GM23338 (cell line): ENCODE measurements at regions not wholly inside any gene's neighbourhood (a gene's known extent, or its start where the extent isn't known, plus 50 kb on each side); places are given as distances from the start of the nearest gene placed in this dataset.

ENCODE experiments used
- ATAC-seq: fragments of 200-7000 bp; cut with Tn5 transposase; 3 replicates; pipeline ENCODE4 v1.9.1; 2020
- DNase-seq: peaks from one replicate; pipeline ENCODE4 v3.0.0-alpha.2; 2015; ENCODE audit warnings: low spot score
- H2AFZ ChIP-seq: fragments of 200-600 bp; sonication (generic); 2 replicates; pipeline ENCODE4 v1.8.0; 2016; ENCODE audit warnings: antibody characterized with exemption, mild to moderate bottlenecking, moderate library complexity
- H3F3A ChIP-seq: fragments of 200-600 bp; sonication (generic); replicated peaks from 2 replicates; pipeline ENCODE4 v1.8.0; 2017; ENCODE audit warnings: antibody characterized with exemption, mixed run types, low read depth
- H3K27ac ChIP-seq: fragments of 200-600 bp; sonication (generic); 2 replicates; pipeline ENCODE4 v1.6.1; 2016; ENCODE audit warnings: low read depth
- H3K27me3 ChIP-seq: fragments of 200-600 bp; sonication (generic); 2 replicates; pipeline ENCODE4 v1.8.0; 2016; ENCODE audit warnings: mild to moderate bottlenecking, mixed run types, moderate library complexity; ENCODE audit not compliant: insufficient read depth
- H3K36me3 ChIP-seq: fragments of 200-600 bp; sonication (generic); 2 replicates; pipeline ENCODE4 v1.8.0; 2016; ENCODE audit warnings: mild to moderate bottlenecking; ENCODE audit not compliant: insufficient read depth
- H3K4me1 ChIP-seq: fragments of 200-600 bp; sonication (generic); 2 replicates; pipeline ENCODE4 v1.8.0; 2016; ENCODE audit warnings: mild to moderate bottlenecking, moderate library complexity; ENCODE audit not compliant: insufficient read depth
- H3K4me2 ChIP-seq: fragments of 200-600 bp; sonication (generic); 2 replicates; pipeline ENCODE4 v1.7.1; 2017; ENCODE audit warnings: mixed run types
- H3K4me3 ChIP-seq: fragments of 200-600 bp; sonication (generic); 2 replicates; pipeline ENCODE4 v1.6.1; 2016; ENCODE audit warnings: mixed run types
- H3K79me2 ChIP-seq: fragments of 200-600 bp; sonication (generic); replicated peaks from 2 replicates; pipeline ENCODE4 v1.8.0; 2017; ENCODE audit warnings: mild to moderate bottlenecking; ENCODE audit not compliant: insufficient read depth
- H3K9me2 ChIP-seq: fragments of 200-600 bp; sonication (generic); 2 replicates; pipeline ENCODE4 v1.8.0; 2017; ENCODE audit not compliant: insufficient read depth
- H4K20me1 ChIP-seq: fragments of 200-600 bp; sonication (generic); replicated peaks from 2 replicates; pipeline ENCODE4 v1.8.0; 2017; ENCODE audit warnings: mild to moderate bottlenecking; ENCODE audit not compliant: insufficient read depth
- H3K27ac Mint-ChIP-seq: 2 replicates; pipeline ENCODE4 v1.8.0; 2020; ENCODE audit warnings: inconsistent platforms, mild to moderate bottlenecking, moderate library complexity, mixed read lengths
- H3K27me3 Mint-ChIP-seq: 3 replicates; pipeline ENCODE4 v1.8.0; 2022; ENCODE audit warnings: low read depth, mild to moderate bottlenecking, moderate library complexity, mixed read lengths, inconsistent platforms; ENCODE audit not compliant: insufficient read depth, poor library complexity
- H3K36me3 Mint-ChIP-seq: 3 replicates; pipeline ENCODE4 v1.8.0; 2021; ENCODE audit warnings: low read depth, mild to moderate bottlenecking, inconsistent platforms, moderate library complexity, mixed read lengths
- H3K4me1 Mint-ChIP-seq: 3 replicates; pipeline ENCODE4 v1.8.0; 2020; ENCODE audit warnings: mild to moderate bottlenecking, inconsistent platforms, mixed read lengths
- H3K4me3 Mint-ChIP-seq: 3 replicates; pipeline ENCODE4 v1.8.0; 2021; ENCODE audit warnings: moderate library complexity, mild to moderate bottlenecking, inconsistent platforms, mixed read lengths
- H3K9me3 Mint-ChIP-seq: 3 replicates; pipeline ENCODE4 v1.8.0; 2020; ENCODE audit warnings: moderate library complexity, mild to moderate bottlenecking, inconsistent platforms, mixed read lengths
- CREB1 ChIP-seq: fragments of 250-450 bp; sonication (Bioruptor Pico); IDR thresholded peaks from 2 replicates; pipeline ENCODE4 v1.5.0; 2020; ENCODE audit warnings: low read depth, mild to moderate bottlenecking, moderate library complexity
- EZH2 ChIP-seq: fragments of 200-600 bp; sonication (generic); IDR thresholded peaks from one replicate; pipeline ENCODE4 v1.8.0; 2017; ENCODE audit warnings: antibody characterized with exemption, mild to moderate bottlenecking, low read depth; ENCODE audit not compliant: unreplicated experiment
- EZH2phosphoT487 ChIP-seq: fragments of 200-600 bp; sonication (generic); IDR thresholded peaks from one replicate; pipeline ENCODE4 v1.8.1; 2018; ENCODE audit warnings: antibody characterized with exemption; ENCODE audit not compliant: unreplicated experiment
- JUNB ChIP-seq: IDR thresholded peaks from one replicate; pipeline ENCODE4 v1.6.1; 2016; ENCODE audit warnings: antibody characterized with exemption; ENCODE audit not compliant: unreplicated experiment
- NANOG ChIP-seq: IDR thresholded peaks from 2 replicates; pipeline ENCODE4 v1.6.1; 2016; ENCODE audit warnings: antibody characterized with exemption, borderline replicate concordance
- POLR2AphosphoS5 ChIP-seq: IDR thresholded peaks from 2 replicates; pipeline ENCODE4 v1.6.1; 2016; ENCODE audit warnings: antibody characterized with exemption, low read depth
- STAT1 ChIP-seq: IDR thresholded peaks from one replicate; pipeline ENCODE4 v1.6.1; 2016; ENCODE audit warnings: antibody characterized with exemption; ENCODE audit not compliant: unreplicated experiment
- ZNF114 ChIP-seq: fragments of 250-450 bp; sonication (Bioruptor Pico); IDR thresholded peaks from 2 replicates; pipeline ENCODE4 v1.5.0; 2020; ENCODE audit warnings: mild to moderate bottlenecking, moderate library complexity
- ZNF331 ChIP-seq: fragments of 250-450 bp; sonication (Bioruptor Pico); IDR thresholded peaks from 2 replicates; pipeline ENCODE4 v1.5.0; 2020; ENCODE audit warnings: low read depth, mild to moderate bottlenecking, moderate library complexity
- TF ChIP-seq, protein P1 (sequence below), 2 experiments: fragments of 200-600 bp in 1 of 2; sonication (generic) in 1 of 2; conservative IDR thresholded peaks; 2 replicates each; pipeline versions ENCODE4 v1.5.1 to v1.6.1; 2016 to 2017; ENCODE audit warnings: antibody characterized with exemption in 2 of 2, low read depth in 2 of 2, mild to moderate bottlenecking in 2 of 2, moderate library complexity in 1 of 2
- TF ChIP-seq, protein P2 (sequence below): fragments of 250-450 bp; sonication (Bioruptor Pico); IDR thresholded peaks from 2 replicates; pipeline ENCODE4 v1.5.0; 2020; ENCODE audit warnings: mild to moderate bottlenecking, moderate library complexity
- TF ChIP-seq, protein P3 (sequence below): IDR thresholded peaks from 2 replicates; pipeline ENCODE4 v1.6.1; 2016; ENCODE audit warnings: antibody characterized with exemption
- TF ChIP-seq, protein P4 (sequence below): IDR thresholded peaks from one replicate; pipeline ENCODE4 v1.6.1; 2018; ENCODE audit warnings: antibody characterized with exemption; ENCODE audit not compliant: unreplicated experiment

DNA sequence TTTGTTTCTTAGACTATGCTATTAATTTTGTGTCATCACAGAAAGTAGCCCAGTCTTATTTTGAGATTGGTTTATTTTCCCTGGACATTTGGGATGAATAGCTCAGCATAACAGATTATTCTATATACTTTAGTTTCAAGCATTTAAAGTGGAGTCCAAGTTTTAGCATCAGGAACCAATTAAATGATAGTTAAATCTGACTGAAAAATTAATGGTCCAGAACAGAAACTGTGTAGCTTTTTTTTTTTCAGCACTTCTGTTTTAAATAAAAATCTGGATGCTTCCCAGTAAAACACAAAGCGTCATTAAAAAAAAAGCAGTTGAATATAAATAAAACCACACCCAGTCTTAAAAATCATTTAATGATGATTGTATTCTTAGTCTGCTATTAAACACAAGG is 59.4 kb upstream of the PITX2 start:
- Mint-ChIP-seq H3K36me3 (no peaks in the 10 kb centered on the region), H3K27me3 (no peaks in the 10 kb centered on the region), H3K27ac (no peak overlapping the region), H3K4me3 (no peak overlapping the region), H3K4me1 (peaks cover 24% of the 10 kb centered on the region; the same call in 2 of the 3 replicates), H3K9me3 (no peaks in the 10 kb centered on the region)
- no peak overlapping the region for H2AFZ ChIP-seq
- no peaks in the 10 kb centered on the region for H3K79me2 ChIP-seq
- no peaks in the 10 kb centered on the region for H3K9me2 ChIP-seq
- peaks cover 21% of the 10 kb centered on the region for H3K4me1 ChIP-seq
- DNase-seq (no peak), ATAC-seq (no peak)
- H3F3A ChIP-seq = no peaks in the 10 kb centered on the region; the same call in 1 of the 2 replicates
- H3K4me3 ChIP-seq = no peak overlapping the region
- no peak for TF ChIP-seq EZH2
- TF ChIP-seq, protein P1, sequence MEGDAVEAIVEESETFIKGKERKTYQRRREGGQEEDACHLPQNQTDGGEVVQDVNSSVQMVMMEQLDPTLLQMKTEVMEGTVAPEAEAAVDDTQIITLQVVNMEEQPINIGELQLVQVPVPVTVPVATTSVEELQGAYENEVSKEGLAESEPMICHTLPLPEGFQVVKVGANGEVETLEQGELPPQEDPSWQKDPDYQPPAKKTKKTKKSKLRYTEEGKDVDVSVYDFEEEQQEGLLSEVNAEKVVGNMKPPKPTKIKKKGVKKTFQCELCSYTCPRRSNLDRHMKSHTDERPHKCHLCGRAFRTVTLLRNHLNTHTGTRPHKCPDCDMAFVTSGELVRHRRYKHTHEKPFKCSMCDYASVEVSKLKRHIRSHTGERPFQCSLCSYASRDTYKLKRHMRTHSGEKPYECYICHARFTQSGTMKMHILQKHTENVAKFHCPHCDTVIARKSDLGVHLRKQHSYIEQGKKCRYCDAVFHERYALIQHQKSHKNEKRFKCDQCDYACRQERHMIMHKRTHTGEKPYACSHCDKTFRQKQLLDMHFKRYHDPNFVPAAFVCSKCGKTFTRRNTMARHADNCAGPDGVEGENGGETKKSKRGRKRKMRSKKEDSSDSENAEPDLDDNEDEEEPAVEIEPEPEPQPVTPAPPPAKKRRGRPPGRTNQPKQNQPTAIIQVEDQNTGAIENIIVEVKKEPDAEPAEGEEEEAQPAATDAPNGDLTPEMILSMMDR (conservative IDR thresholded peaks at IDR 0.05; ENCODE audit: low read depth in 2 of 2) = no peak
- TF ChIP-seq POLR2AphosphoS5 = no peak
- no peak for TF ChIP-seq JUNB
- TF ChIP-seq ZNF331 (CRISPR knock-in tag) = no peak
- TF ChIP-seq, protein P2, sequence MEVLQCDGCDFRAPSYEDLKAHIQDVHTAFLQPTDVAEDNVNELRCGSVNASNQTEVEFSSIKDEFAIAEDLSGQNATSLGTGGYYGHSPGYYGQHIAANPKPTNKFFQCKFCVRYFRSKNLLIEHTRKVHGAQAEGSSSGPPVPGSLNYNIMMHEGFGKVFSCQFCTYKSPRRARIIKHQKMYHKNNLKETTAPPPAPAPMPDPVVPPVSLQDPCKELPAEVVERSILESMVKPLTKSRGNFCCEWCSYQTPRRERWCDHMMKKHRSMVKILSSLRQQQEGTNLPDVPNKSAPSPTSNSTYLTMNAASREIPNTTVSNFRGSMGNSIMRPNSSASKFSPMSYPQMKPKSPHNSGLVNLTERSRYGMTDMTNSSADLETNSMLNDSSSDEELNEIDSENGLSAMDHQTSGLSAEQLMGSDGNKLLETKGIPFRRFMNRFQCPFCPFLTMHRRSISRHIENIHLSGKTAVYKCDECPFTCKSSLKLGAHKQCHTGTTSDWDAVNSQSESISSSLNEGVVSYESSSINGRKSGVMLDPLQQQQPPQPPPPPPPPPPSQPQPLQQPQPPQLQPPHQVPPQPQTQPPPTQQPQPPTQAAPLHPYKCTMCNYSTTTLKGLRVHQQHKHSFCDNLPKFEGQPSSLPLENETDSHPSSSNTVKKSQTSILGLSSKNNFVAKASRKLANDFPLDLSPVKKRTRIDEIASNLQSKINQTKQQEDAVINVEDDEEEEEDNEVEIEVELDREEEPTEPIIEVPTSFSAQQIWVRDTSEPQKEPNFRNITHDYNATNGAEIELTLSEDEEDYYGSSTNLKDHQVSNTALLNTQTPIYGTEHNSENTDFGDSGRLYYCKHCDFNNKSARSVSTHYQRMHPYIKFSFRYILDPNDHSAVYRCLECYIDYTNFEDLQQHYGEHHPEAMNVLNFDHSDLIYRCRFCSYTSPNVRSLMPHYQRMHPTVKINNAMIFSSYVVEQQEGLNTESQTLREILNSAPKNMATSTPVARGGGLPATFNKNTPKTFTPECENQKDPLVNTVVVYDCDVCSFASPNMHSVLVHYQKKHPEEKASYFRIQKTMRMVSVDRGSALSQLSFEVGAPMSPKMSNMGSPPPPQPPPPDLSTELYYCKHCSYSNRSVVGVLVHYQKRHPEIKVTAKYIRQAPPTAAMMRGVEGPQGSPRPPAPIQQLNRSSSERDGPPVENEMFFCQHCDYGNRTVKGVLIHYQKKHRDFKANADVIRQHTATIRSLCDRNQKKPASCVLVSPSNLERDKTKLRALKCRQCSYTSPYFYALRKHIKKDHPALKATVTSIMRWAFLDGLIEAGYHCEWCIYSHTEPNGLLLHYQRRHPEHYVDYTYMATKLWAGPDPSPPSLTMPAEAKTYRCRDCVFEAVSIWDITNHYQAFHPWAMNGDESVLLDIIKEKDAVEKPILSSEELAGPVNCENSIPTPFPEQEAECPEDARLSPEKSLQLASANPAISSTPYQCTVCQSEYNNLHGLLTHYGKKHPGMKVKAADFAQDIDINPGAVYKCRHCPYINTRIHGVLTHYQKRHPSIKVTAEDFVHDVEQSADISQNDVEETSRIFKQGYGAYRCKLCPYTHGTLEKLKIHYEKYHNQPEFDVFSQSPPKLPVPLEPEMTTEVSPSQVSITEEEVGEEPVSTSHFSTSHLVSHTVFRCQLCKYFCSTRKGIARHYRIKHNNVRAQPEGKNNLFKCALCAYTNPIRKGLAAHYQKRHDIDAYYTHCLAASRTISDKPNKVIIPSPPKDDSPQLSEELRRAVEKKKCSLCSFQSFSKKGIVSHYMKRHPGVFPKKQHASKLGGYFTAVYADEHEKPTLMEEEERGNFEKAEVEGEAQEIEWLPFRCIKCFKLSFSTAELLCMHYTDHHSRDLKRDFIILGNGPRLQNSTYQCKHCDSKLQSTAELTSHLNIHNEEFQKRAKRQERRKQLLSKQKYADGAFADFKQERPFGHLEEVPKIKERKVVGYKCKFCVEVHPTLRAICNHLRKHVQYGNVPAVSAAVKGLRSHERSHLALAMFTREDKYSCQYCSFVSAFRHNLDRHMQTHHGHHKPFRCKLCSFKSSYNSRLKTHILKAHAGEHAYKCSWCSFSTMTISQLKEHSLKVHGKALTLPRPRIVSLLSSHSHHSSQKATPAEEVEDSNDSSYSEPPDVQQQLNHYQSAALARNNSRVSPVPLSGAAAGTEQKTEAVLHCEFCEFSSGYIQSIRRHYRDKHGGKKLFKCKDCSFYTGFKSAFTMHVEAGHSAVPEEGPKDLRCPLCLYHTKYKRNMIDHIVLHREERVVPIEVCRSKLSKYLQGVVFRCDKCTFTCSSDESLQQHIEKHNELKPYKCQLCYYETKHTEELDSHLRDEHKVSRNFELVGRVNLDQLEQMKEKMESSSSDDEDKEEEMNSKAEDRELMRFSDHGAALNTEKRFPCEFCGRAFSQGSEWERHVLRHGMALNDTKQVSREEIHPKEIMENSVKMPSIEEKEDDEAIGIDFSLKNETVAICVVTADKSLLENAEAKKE = no peak
- no peak for TF ChIP-seq NANOG
- TF ChIP-seq, protein P3, sequence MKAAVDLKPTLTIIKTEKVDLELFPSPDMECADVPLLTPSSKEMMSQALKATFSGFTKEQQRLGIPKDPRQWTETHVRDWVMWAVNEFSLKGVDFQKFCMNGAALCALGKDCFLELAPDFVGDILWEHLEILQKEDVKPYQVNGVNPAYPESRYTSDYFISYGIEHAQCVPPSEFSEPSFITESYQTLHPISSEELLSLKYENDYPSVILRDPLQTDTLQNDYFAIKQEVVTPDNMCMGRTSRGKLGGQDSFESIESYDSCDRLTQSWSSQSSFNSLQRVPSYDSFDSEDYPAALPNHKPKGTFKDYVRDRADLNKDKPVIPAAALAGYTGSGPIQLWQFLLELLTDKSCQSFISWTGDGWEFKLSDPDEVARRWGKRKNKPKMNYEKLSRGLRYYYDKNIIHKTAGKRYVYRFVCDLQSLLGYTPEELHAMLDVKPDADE = no peak
- no peak for TF ChIP-seq CREB1 (CRISPR knock-in tag)
- no peak for TF ChIP-seq ZNF114 (CRISPR knock-in tag)
- TF ChIP-seq EZH2phosphoT487 = no peak
- TF ChIP-seq, protein P4, sequence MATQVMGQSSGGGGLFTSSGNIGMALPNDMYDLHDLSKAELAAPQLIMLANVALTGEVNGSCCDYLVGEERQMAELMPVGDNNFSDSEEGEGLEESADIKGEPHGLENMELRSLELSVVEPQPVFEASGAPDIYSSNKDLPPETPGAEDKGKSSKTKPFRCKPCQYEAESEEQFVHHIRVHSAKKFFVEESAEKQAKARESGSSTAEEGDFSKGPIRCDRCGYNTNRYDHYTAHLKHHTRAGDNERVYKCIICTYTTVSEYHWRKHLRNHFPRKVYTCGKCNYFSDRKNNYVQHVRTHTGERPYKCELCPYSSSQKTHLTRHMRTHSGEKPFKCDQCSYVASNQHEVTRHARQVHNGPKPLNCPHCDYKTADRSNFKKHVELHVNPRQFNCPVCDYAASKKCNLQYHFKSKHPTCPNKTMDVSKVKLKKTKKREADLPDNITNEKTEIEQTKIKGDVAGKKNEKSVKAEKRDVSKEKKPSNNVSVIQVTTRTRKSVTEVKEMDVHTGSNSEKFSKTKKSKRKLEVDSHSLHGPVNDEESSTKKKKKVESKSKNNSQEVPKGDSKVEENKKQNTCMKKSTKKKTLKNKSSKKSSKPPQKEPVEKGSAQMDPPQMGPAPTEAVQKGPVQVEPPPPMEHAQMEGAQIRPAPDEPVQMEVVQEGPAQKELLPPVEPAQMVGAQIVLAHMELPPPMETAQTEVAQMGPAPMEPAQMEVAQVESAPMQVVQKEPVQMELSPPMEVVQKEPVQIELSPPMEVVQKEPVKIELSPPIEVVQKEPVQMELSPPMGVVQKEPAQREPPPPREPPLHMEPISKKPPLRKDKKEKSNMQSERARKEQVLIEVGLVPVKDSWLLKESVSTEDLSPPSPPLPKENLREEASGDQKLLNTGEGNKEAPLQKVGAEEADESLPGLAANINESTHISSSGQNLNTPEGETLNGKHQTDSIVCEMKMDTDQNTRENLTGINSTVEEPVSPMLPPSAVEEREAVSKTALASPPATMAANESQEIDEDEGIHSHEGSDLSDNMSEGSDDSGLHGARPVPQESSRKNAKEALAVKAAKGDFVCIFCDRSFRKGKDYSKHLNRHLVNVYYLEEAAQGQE = no peak
- no peak for TF ChIP-seq STAT1
- H3K36me3 ChIP-seq = no peaks in the 10 kb centered on the region
- H3K4me2 ChIP-seq = no peak overlapping the region
- H4K20me1 ChIP-seq = no peaks in the 10 kb centered on the region
- no peaks in the 10 kb centered on the region for H3K27me3 ChIP-seq
- H3K27ac ChIP-seq = no peak overlapping the region
